Transverse colon (tissue), 4 donors: ENCODE measurements at regions not wholly inside any gene's neighbourhood (a gene's known extent, or its start where the extent isn't known, plus 50 kb on each side); places are given as distances from the start of the nearest gene placed in this dataset.

Experiments used
- DNase-seq: peaks from one replicate; pipeline ENCODE4 v3.0.0-alpha.2; 2019
- H3K27ac ChIP-seq, 4 donors: fragments of 200-600 bp; sonication (generic); 2 replicates each; pipeline ENCODE4 v1.5.1; 2016 to 2018; ENCODE audit warnings: inconsistent platforms in 4 of 4
- H3K27me3 ChIP-seq: fragments of 200-600 bp; sonication (generic); 2 replicates; pipeline ENCODE4 v1.5.1; 2017; ENCODE audit warnings: inconsistent platforms
- H3K36me3 ChIP-seq, 4 donors: fragments of 200-600 bp; sonication (generic); 2 replicates each; pipeline ENCODE4 v1.5.1; 2017 to 2019; ENCODE audit warnings: inconsistent platforms in 4 of 4
- H3K4me1 ChIP-seq, 4 donors: fragments of 200-600 bp; sonication (generic); 2 replicates each; pipeline ENCODE4 v1.5.1; 2017 to 2020; ENCODE audit warnings: inconsistent platforms in 4 of 4
- H3K4me3 ChIP-seq, 4 donors: fragments of 200-600 bp; sonication (generic); 1 replicate in 1 of 4; 2 replicates in 3 of 4; pipeline versions ENCODE4 v1.5.1 to v1.6.1; 2017 to 2019; ENCODE audit warnings: inconsistent platforms in 4 of 4
- H3K9me3 ChIP-seq, 2 donors: fragments of 200-600 bp; sonication (generic); 2 replicates each; pipeline ENCODE4 v1.5.1; 2017 to 2019; ENCODE audit warnings: inconsistent platforms in 2 of 2
- CTCF ChIP-seq, 5 experiments: fragments of 200-600 bp in 3 of 5; fragments of 450-650 bp in 2 of 5; sonication (generic) in 3 of 5; IDR thresholded peaks; 1 replicate in 2 of 5; 2 replicates in 3 of 5; pipeline ENCODE4 v1.5.1; 2016 to 2017; ENCODE audit warnings: antibody characterized with exemption in 5 of 5, inconsistent platforms in 3 of 5, mild to moderate bottlenecking in 2 of 5, moderate library complexity in 1 of 5
- EP300 ChIP-seq: sonication (generic); formaldehyde crosslinking; IDR thresholded peaks from one replicate; pipeline ENCODE4 v1.6.1; 2017; ENCODE audit warnings: antibody characterized with exemption, low read depth
- POLR2A ChIP-seq: fragments of 450-650 bp; IDR thresholded peaks from one replicate; pipeline ENCODE4 v1.6.1; 2016; ENCODE audit warnings: antibody characterized with exemption, mild to moderate bottlenecking, moderate library complexity
- POLR2AphosphoS5 ChIP-seq, 3 donors: sonication (generic); formaldehyde crosslinking; IDR thresholded peaks; one replicate each; pipeline ENCODE4 v1.6.1; 2016; ENCODE audit warnings: antibody characterized with exemption in 3 of 3
- WGBS, 2 donors: methylation state at CpG; one replicate each; pipeline ENCODE4 v1.1.5; 2018; ENCODE audit warnings: low coverage in 1 of 2; 5-methylcytosine and 5-hydroxymethylcytosine counted together
- in situ Hi-C, 4 donors: fragments of 200-750 bp; cut with MboI; loops; one replicate each; pipeline versions ENCODE4 v1.15.0 to v1.15.1; 2017; ENCODE audit warnings: low sequenced_read_pairs in 3 of 4, low pct_ligation_motif_present in 1 of 4, low pct_unique_long_range_greater_than_20kb in 1 of 4
- intact Hi-C: fragments of 100-400 bp; cut with DNase I; formaldehyde crosslinking; loops from one replicate; pipeline ENCODE4 v1.15.1; 2023; ENCODE audit warnings: low total_unique reads

- DNase-seq, result no peak
Measured at GRCh38 chr10:91576096-91576545, 56.8 kb downstream of the PPP1R3C start.

GRCh38 chr10:91575044-91575610 lies 57.7 kb downstream of the PPP1R3C start:
- H3K27ac ChIP-seq, result peak overlapping the region in 1 of 4 donors; percentile 4
- in situ Hi-C loops, result no loop called here

More at GRCh38 chr10:91576096-91576545, 56.8 kb downstream of the PPP1R3C start:
- Histone ChIP-seq H3K27ac (no peak overlapping the region), H3K9me3 (no peaks in the 10 kb centered on the region), H3K4me3 (no peak overlapping the region), H3K36me3 (no peaks in the 10 kb centered on the region), H3K27me3 (no peaks in the 10 kb centered on the region), H3K4me1 (no peaks in the 10 kb centered on the region)
- in situ Hi-C loops (no loop called here), intact Hi-C loops (no loop called here)
- TF ChIP-seq EP300 (no peak), CTCF (IDR thresholded peaks at IDR 0.05) (no peak), POLR2AphosphoS5 (IDR thresholded peaks at IDR 0.05) (no peak), POLR2A (no peak)

GRCh38 chr10:91574236-91574635 lies 58.6 kb downstream of the PPP1R3C start:
- Histone ChIP-seq H3K36me3 (no peaks in the 10 kb centered on the region), H3K27me3 (no peaks in the 10 kb centered on the region), H3K9me3 (no peaks in the 10 kb centered on the region), H3K4me1 (no peaks in the 10 kb centered on the region), H3K27ac (no peak overlapping the region), H3K4me3 (no peak overlapping the region)
- no peak for DNase-seq
- in situ Hi-C loops (no loop called here), intact Hi-C loops (no loop called here)
- TF ChIP-seq CTCF (IDR thresholded peaks at IDR 0.05), result no peak
- TF ChIP-seq POLR2AphosphoS5 (IDR thresholded peaks at IDR 0.05), result no peak
- no peak for TF ChIP-seq EP300
- TF ChIP-seq POLR2A, result no peak
- WGBS, 2 donors, result 97 to 98% methylated on average over 7 to 8 of the region's 8 CpGs

More at GRCh38 chr10:91575044-91575610, 57.7 kb downstream of the PPP1R3C start:
- Histone ChIP-seq H3K36me3 (no peaks in the 10 kb centered on the region), H3K27me3 (no peaks in the 10 kb centered on the region), H3K4me3 (no peak overlapping the region), H3K9me3 (no peaks in the 10 kb centered on the region), H3K4me1 (no peaks in the 10 kb centered on the region)
- TF ChIP-seq EP300 (no peak), CTCF (IDR thresholded peaks at IDR 0.05) (no peak), POLR2A (no peak), POLR2AphosphoS5 (IDR thresholded peaks at IDR 0.05) (no peak)
- WGBS, 2 donors, result 77% methylated on average over 7 of the region's 7 CpGs; no CpG with 5 or more reads in 1 of the 2 donors
- intact Hi-C loops, result no loop called here
- no peak for DNase-seq

- Histone ChIP-seq H3K27ac (no peak overlapping the region), H3K4me3 (no peak overlapping the region), H3K36me3 (no peaks in the 10 kb centered on the region), H3K9me3 (no peaks in the 10 kb centered on the region), H3K27me3 (no peaks in the 10 kb centered on the region), H3K4me1 (no peaks in the 10 kb centered on the region)
- intact Hi-C loops (no loop called here), in situ Hi-C loops (no loop called here)
- no peak for DNase-seq
- 92 to 97% methylated on average over 1 to 3 of the region's 3 CpGs for WGBS, 2 donors
- TF ChIP-seq EP300 (no peak), CTCF (IDR thresholded peaks at IDR 0.05) (no peak), POLR2AphosphoS5 (IDR thresholded peaks at IDR 0.05) (no peak), POLR2A (no peak)
Measured at GRCh38 chr10:91573320-91573719, 59.6 kb downstream of the PPP1R3C start.
